Tibial nerve (tissue), 4 donors: ENCODE measurements at regions not wholly inside any gene's neighbourhood (a gene's known extent, or its start where the extent isn't known, plus 50 kb on each side); places are given as distances from the start of the nearest gene placed in this dataset.

ENCODE experiments used
- EP300 ChIP-seq, 2 donors: sonication (generic); formaldehyde crosslinking; IDR thresholded peaks; one replicate each; pipeline ENCODE4 v1.6.1; 2017; ENCODE audit warnings: antibody characterized with exemption in 2 of 2, mild to moderate bottlenecking in 1 of 2
- POLR2A ChIP-seq, 2 donors: fragments of 450-650 bp; IDR thresholded peaks; one replicate each; pipeline ENCODE4 v1.6.1; 2017; ENCODE audit warnings: antibody characterized with exemption in 2 of 2, mild to moderate bottlenecking in 2 of 2, moderate library complexity in 2 of 2
- TF ChIP-seq, protein P1 (sequence below), 5 experiments: fragments of 200-600 bp in 3 of 5; fragments of 450-650 bp in 2 of 5; sonication (generic) in 3 of 5; IDR thresholded peaks; one replicate each; pipeline ENCODE4 v1.5.1; 2016 to 2019; ENCODE audit warnings: antibody characterized with exemption in 5 of 5, mild to moderate bottlenecking in 3 of 5, moderate library complexity in 2 of 5

- TF ChIP-seq, protein P1, sequence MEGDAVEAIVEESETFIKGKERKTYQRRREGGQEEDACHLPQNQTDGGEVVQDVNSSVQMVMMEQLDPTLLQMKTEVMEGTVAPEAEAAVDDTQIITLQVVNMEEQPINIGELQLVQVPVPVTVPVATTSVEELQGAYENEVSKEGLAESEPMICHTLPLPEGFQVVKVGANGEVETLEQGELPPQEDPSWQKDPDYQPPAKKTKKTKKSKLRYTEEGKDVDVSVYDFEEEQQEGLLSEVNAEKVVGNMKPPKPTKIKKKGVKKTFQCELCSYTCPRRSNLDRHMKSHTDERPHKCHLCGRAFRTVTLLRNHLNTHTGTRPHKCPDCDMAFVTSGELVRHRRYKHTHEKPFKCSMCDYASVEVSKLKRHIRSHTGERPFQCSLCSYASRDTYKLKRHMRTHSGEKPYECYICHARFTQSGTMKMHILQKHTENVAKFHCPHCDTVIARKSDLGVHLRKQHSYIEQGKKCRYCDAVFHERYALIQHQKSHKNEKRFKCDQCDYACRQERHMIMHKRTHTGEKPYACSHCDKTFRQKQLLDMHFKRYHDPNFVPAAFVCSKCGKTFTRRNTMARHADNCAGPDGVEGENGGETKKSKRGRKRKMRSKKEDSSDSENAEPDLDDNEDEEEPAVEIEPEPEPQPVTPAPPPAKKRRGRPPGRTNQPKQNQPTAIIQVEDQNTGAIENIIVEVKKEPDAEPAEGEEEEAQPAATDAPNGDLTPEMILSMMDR (IDR thresholded peaks at IDR 0.05), result no peak
- TF ChIP-seq POLR2A (IDR thresholded peaks at IDR 0.05), result no peak
- no peak for TF ChIP-seq EP300 (IDR thresholded peaks at IDR 0.05)
Measured at GRCh38 chr14:27660683-27661082, 1062.8 kb upstream of the NOVA1 start.
